Nucleus accumbens (tissue), 56 donors: ENCODE measurements at regions not wholly inside any gene's neighbourhood (a gene's known extent, or its start where the extent isn't known, plus 50 kb on each side); places are given as distances from the start of the nearest gene placed in this dataset.
A peak's percentile ranks its signal among the peaks of the same experiment; 100 is the strongest.
"Not testable (repeated sequence)": the region's sequence is repeated elsewhere in the genome, so short reads cannot be mapped to it uniquely, and the experiment has no call there.

Experiments
- DNase-seq, 56 donors: peaks; one replicate each; lab custom pipeline; 2025; lab: John Stamatoyannopoulos, UW

DNA sequence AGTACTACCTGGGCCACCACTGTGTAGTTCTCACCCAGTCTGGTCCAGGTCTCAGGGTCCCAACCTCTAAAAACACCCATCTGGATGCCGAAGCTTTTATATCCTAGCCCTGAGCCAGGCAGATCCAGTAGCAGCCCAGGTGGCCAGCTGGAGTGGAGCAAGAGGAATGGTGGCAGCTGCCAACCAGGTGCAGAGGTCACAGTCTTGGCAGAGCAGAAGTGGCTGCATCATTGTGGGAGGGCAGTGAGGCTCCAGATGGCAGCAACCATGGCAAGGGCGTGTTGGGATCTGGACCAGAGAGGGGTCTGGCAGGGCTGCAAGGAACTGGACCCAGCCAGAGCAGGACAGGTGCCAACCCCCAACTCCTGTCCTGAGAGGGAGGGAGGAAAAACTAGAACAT, 72.2 kb upstream of the AGAP1 start:
- no peak for DNase-seq

DNA sequence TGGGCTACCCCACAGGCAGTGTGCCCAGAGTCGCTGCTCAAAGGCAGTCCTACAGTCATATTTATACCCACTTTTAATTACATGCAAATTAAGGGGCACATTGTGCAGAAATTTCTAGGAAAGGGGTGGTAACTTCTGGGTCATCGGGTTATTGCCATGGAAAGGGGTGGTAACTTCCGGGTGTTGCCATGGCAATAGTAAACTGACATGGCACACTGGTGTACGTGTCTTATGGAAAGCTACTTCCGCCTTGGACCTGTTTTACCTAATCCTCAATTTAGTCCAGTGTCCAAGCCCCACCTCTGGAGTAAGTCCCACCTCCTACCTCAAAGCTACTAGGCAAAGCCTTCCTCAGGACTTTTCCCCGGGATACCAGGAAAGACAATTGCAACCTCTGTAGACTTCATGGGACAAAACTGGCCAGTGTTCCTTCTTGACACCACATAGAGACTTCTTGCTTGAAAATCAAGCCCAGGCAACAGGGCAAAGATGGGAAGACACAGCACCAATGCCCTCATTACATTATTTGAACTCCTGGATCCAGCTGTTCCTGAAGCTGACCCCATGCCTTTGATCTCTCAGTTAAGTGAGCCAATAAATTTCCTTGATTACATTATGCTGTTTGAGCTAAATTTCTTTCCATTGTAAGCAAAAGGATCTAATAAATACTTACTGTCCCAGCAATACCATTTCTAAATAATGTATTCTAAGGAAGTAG, 63.3 kb upstream of the AGAP1 start:
- no peak for DNase-seq

DNA sequence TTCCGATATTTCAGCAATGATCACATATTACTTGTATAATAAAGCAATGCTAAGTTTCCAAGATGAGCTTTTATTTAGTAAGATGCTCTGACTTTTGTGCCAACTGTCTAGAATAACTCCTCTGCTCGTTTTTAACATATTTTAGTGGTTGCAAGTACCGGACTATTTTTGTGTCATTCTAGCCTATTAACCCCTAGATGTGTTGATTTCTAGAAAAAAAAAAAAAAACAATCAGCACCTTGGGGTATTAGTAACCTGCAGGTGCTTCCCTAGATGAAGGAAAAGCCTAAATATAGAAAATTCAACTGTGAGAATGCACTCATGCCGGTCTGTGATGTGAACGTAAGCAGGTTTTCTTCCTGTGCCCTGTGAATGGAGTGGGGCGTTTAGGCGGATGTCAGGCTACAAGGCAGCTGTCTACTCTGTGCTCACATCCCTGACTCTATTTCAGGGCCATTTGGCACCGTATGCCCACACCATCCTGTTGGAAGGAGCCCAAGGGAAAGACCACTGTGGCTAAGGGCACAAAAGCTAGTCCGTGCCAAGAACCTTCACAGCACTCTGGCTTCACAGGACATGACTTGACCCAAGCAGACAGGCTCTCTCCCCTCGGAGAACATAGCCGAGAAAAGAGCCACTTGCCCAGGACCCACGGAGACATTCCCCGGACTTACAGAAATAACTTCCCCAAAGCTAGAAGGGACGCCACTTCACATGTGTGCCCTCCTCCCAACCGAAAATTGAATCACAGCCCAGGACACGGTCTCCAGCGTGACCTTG, 60.9 kb upstream of the AGAP1 start:
- peak in 10 of 56 donors; percentile 5 to 35 (median 10) for DNase-seq

DNA sequence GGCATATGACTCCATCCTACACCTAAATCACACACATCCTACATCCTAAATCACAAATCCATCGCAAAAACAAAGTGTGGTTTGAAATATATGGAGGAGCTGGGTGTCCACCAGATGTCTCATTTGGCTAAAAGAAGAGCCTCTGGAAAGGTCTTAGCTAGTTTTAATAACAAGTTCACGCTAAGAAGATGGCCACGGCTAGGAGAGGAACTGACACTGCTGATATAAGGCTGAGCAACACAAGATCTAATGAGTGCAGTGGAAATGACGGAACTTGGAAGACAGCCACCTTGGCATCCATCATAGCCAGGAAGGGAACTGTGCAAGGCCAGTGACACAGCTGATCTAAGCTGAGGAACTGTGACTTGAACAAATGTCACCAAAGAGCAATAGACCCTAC, 60.0 kb upstream of the AGAP1 start:
- peak in 43 of 56 donors; percentile 4 to 77 (median 36) for DNase-seq

DNA sequence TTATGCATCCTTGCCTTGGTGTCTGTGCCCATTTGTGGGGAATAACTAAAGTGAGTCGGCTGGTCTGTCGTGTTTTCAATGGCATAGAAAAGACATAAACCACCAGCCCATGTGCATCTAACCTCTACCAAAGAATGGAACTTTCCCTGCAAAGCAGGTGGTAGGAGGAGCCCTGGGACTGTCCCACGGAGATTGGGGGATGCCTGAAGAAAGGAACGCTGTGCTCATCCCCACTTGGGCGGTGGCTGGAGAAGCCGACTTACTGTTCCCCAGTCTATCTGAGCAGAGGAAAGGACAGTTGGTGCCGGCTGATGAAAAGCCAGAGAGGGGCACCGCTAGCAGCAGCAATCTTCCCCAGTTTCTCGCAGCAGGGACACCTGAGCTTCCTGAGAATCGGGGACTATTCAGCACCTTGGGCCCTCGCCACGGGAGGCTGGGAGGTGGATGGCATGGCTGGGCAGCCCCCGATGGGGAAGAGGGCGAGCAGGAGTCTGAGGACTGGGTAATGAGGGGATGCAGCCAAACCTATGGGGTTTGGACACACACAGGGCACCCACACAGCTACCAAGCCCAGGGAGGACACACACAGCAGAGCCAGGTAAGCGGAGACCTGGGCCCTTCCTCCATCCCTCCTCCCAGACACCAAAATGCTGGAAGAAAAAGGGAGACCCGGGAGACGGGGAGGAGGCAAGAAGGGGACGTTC, 53.7 kb upstream of the AGAP1 start:
- no peak for DNase-seq

DNA sequence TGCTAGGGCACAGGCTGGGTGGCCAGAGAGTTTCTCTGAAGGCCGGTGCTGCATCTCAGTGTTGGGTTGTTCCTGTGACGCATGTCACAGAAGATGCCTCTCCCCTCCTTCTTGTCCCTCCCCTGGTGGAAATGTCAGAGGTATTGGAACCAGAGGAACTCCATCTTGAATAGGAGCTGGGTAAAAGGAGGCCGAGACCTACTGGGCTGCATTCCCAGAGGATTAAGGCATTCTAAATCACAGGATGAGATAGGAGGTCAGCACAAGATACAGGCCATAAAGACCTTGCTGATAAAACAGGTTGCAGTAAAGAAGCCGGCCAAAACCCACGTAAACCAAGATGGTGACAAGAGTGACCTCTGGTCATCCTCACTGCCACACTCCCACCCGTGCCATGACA, 50.3 kb upstream of the AGAP1 start:
- DNase-seq = not testable (repeated sequence)
